GM12891 (cell line): ENCODE measurements at regions not wholly inside any gene's neighbourhood (a gene's known extent, or its start where the extent isn't known, plus 50 kb on each side); places are given as distances from the start of the nearest gene placed in this dataset.
"Not testable (repeated sequence)": the region's sequence is repeated elsewhere in the genome, so short reads cannot be mapped to it uniquely, and the experiment has no call there.

ENCODE experiments used
- DNase-seq: peaks from one replicate; pipeline ENCODE4 v3.0.0; 2011; ENCODE audit warnings: low spot score; ENCODE audit not compliant: insufficient read length
- FAIRE-seq: peaks from 2 replicates; lab custom pipeline; 2011; peaks lifted over from hg19 to GRCh38; lab: Jason Lieb, UNC
- PAX5 ChIP-seq: IDR thresholded peaks from 2 replicates; pipeline ENCODE4 v1.6.1; 2011; ENCODE audit warnings: low read length, moderate library complexity, mild to moderate bottlenecking; ENCODE audit not compliant: insufficient read depth, severe bottlenecking
- POLR2A ChIP-seq: IDR thresholded peaks from 2 replicates; pipeline ENCODE4 v1.6.1; 2011; ENCODE audit warnings: low read depth, low read length, control low read depth
- POLR2AphosphoS5 ChIP-seq: IDR thresholded peaks from 2 replicates; pipeline ENCODE4 v1.6.1; 2011; ENCODE audit warnings: low read depth, low read length, control low read depth
- POU2F2 ChIP-seq: IDR thresholded peaks from 2 replicates; pipeline ENCODE4 v1.6.1; 2011; ENCODE audit warnings: low read depth, mild to moderate bottlenecking, control low read depth, low read length, moderate library complexity
- SPI1 ChIP-seq: IDR thresholded peaks from 2 replicates; pipeline ENCODE4 v1.6.1; 2011; ENCODE audit warnings: low read depth, low read length, control low read depth
- TAF1 ChIP-seq: IDR thresholded peaks from 2 replicates; pipeline ENCODE4 v1.6.1; 2011; ENCODE audit warnings: low read depth, low read length, control low read depth

- FAIRE-seq, result not testable (repeated sequence)
These were observed 161.8 kb downstream of the SEPTIN7 start for GRCh38 chr7:35962607-35963006.

DNA sequence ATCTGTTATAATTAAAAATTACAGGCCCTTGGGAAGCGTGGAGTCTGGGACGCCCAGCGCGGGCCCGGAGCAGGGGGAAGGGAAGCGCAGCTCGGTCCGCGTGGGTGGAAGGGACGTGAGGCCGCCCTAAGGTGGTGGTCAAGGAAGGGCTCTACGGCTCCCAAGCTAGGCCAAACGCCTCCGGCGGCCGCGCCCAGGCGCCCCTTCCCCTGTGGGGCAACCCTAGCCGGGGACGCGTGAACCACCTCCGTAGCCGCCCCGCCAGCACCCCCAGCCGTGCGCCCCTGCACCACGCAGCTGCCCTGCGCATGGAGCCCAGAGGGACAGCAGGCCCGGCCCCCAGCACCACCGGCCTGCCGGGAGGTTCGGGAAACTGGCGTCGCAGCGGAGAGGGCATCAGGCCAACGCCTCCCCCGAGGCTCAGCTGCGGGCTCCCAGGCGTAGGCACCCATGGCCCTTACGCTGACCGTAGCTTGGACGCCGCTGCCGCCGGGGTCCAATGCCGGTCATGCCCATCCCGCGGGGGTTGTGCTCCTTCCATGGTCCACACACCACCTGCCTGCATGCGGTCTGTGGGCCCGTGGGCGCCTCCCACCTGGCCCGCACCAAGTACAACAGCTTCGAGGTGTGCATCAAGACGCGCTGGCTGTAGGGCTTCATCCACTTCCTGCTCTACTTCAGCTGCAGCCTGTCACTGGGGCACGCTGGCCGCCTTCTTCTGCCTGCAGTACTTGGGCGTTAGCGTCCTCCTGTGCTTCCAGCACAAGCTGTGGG is 166.7 kb downstream of the SEPTIN7 start:
- no peak for DNase-seq
- FAIRE-seq, result no peak
- TF ChIP-seq POLR2AphosphoS5 (no peak), POLR2A (no peak), TAF1 (no peak), PAX5 (no peak), POU2F2 (no peak)

More at GRCh38 chr7:35962607-35963006, 161.8 kb downstream of the SEPTIN7 start:
- DNase-seq, result not testable (repeated sequence)

DNA sequence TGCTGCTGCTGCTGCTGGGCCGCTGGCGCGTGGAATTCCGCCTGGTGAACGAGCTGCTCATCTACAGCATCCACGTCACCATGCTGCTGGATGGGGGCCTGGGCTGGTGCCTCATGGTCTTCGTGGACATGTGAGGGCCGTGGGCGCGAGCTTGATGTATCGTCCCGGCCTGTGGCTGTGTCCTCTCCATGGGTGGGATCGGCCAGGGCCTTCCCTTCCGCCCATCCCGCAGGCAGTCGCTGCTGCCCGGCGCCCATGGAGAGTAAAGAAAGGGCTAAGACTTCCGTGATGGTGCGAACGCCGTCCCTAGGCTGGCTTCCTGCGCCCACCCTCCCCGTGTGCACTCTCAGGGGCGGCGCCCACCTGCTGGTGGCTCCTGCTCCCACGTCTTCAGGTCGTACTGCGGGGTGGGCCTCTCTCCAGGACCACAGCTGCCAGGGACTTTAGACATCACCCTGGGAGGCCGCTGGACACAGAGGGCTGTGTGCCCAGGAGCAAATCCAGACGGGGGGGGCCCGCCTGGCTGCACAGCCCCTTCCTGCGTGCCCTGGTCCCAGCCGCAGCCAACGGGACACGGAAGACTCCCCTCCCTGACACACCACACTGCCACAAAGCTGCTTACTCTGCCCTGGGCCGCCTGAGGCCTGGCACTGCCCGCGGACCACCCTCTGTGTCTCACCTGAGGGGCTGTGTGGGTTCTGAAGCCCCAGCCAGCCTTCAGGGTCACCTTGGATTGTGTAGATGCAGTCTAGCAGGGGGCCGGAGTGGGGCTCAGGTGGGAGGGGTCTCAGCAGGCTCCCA is 167.5 kb downstream of the SEPTIN7 start:
- no peak for FAIRE-seq
- TF ChIP-seq POLR2AphosphoS5, result no peak
- no peak for TF ChIP-seq POU2F2
- no peak for TF ChIP-seq SPI1
- no peak for TF ChIP-seq POLR2A
- TF ChIP-seq PAX5, result no peak
- no peak for TF ChIP-seq TAF1
- no peak for DNase-seq

DNA sequence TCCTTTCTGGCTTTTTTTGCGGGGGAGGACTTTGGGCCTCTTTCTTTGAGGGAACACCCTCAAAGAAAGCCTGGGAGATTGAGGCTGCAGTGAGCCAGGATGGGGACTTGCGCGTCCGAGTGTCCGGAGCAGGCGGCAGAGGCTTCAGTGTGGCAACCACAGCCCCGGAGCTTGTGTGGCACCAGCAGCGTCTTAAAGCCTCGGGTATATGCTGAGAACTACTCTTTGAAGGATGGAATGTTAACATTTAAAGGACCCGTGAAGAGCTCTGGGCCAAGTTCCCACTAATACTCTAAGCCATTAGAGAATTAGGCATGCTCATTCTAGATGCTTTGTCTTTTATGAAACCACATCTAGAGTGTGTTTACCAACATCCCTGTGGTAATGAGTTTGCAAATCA is 168.2 kb downstream of the SEPTIN7 start:
- TF ChIP-seq SPI1 (no peak), POLR2AphosphoS5 (no peak), POU2F2 (no peak)
- FAIRE-seq, result no peak
- no peak for DNase-seq

DNA sequence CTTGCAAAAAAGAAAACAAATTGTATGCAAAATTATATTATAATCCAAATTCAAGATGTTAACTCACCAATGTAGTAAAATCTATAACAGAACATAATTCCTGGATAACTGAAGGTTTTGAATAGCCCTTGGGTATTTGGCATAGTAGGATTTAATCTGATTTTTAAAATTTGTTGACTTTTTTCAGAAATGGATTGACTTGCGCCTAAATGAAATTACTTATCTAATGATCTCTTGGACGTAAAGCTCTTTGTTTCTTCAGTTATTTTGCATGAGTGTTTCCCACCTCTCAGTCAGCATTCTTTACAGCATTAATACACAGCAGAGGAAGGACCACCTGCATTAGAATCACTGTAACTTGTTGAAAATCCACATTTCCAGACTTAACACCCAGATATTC is 169.6 kb downstream of the SEPTIN7 start:
- TF ChIP-seq POU2F2 (no peak), TAF1 (no peak), POLR2AphosphoS5 (no peak), SPI1 (no peak), PAX5 (no peak), POLR2A (no peak)
- DNase-seq, result no peak
- no peak for FAIRE-seq

GRCh38 chr7:35971133-35971891 is 170.5 kb downstream of the SEPTIN7 start:
- FAIRE-seq (no peak), DNase-seq (peak; percentile 37)
- no peak for TF ChIP-seq TAF1
- no peak for TF ChIP-seq SPI1
- TF ChIP-seq POU2F2, result no peak
- TF ChIP-seq PAX5, result no peak
- TF ChIP-seq POLR2A, result no peak

- FAIRE-seq (peak; percentile 96), DNase-seq (no peak)
- no peak for TF ChIP-seq SPI1
- TF ChIP-seq POLR2A, result no peak
- TF ChIP-seq POLR2AphosphoS5, result no peak
- TF ChIP-seq TAF1, result no peak
- no peak for TF ChIP-seq POU2F2
- no peak for TF ChIP-seq PAX5
These were observed 175.1 kb downstream of the SEPTIN7 start for GRCh38 chr7:35975851-35976454.

GRCh38 chr7:35978816-35979640 is 174.0 kb upstream of the EEPD1 start:
- not testable (repeated sequence) for DNase-seq, FAIRE-seq

DNA sequence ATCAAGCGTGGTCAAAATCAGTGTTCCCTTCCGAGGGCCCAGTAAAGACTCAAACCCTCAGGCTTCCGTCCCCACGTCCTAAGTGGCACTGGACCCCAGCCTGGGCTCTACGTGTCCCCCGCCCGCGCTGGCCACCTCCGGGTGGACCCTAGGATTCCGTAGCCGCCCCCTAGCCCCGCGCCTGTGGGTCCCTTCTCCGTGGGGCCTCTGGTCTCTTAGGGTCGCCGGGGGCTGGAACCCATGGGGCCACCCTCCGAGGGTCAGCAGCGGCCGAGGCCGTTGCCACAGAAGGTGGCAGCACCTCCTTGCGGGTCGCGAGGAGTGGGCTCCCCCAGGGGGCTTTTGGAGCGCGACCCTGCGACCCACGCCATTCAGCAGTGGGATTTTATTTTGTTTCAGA is 170.5 kb upstream of the EEPD1 start:
- FAIRE-seq (no peak), DNase-seq (no peak)
- TF ChIP-seq SPI1, result no peak
- TF ChIP-seq PAX5, result no peak
- TF ChIP-seq POU2F2, result no peak
- no peak for TF ChIP-seq TAF1
- no peak for TF ChIP-seq POLR2A
